Neural crest cell (in vitro differentiated cells): ENCODE measurements at regions not wholly inside any gene's neighbourhood (a gene's known extent, or its start where the extent isn't known, plus 50 kb on each side); places are given as distances from the start of the nearest gene placed in this dataset.

ENCODE experiments used
- DNase-seq: peaks from one replicate; pipeline ENCODE4 v3.0.0; 2021; ENCODE audit warnings: low read depth, mixed read lengths, low spot score
- H3K27ac Mint-ChIP-seq: one replicate; pipeline ENCODE4 v1.8.0; 2021; ENCODE audit warnings: mild to moderate bottlenecking, mixed read lengths; ENCODE audit not compliant: unreplicated experiment
- H3K27me3 Mint-ChIP-seq: 2 replicates; pipeline ENCODE4 v1.8.0; 2021; ENCODE audit warnings: low read depth, mild to moderate bottlenecking, mixed read lengths
- H3K36me3 Mint-ChIP-seq: 2 replicates; pipeline ENCODE4 v1.8.0; 2021; ENCODE audit warnings: low read depth, mild to moderate bottlenecking, mixed read lengths
- H3K4me1 Mint-ChIP-seq: 2 replicates; pipeline ENCODE4 v1.8.0; 2021; ENCODE audit warnings: mixed read lengths
- H3K4me3 Mint-ChIP-seq: one replicate; pipeline ENCODE4 v1.8.0; 2021; ENCODE audit warnings: mild to moderate bottlenecking, mixed read lengths
- H3K9me3 Mint-ChIP-seq: 2 replicates; pipeline ENCODE4 v1.8.0; 2021; ENCODE audit warnings: mixed read lengths
- CTCF ChIP-seq: fragments of 200-600 bp; sonication (generic); conservative IDR thresholded peaks from 2 replicates; pipeline ENCODE4 v1.5.0; 2021; ENCODE audit warnings: antibody characterized with exemption, mild to moderate bottlenecking

GRCh38 chr1:90613371-90613770 lies 103.7 kb downstream of the BARHL2 start:
- Mint-ChIP-seq H3K27ac (no peak overlapping the region), H3K4me3 (no peak overlapping the region), H3K9me3 (no peaks in the 10 kb centered on the region), H3K4me1 (no peaks in the 10 kb centered on the region), H3K27me3 (no peaks in the 10 kb centered on the region), H3K36me3 (no peaks in the 10 kb centered on the region)
- TF ChIP-seq CTCF: no peak
- DNase-seq: no peak

- Mint-ChIP-seq H3K36me3 (no peaks in the 10 kb centered on the region), H3K4me1 (no peaks in the 10 kb centered on the region), H3K4me3 (no peak overlapping the region)
These were observed 105.1 kb downstream of the BARHL2 start for GRCh38 chr1:90612033-90612432.

GRCh38 chr1:90607736-90608135 lies 109.4 kb downstream of the BARHL2 start:
- Mint-ChIP-seq H3K36me3 (no peaks in the 10 kb centered on the region), H3K27ac (no peak overlapping the region), H3K4me3 (no peak overlapping the region), H3K27me3 (peaks cover 2% of the 10 kb centered on the region), H3K9me3 (peaks cover 2% of the 10 kb centered on the region), H3K4me1 (no peaks in the 10 kb centered on the region)
- no peak for TF ChIP-seq CTCF
- DNase-seq: no peak

More at GRCh38 chr1:90612033-90612432, 105.1 kb downstream of the BARHL2 start:
- Mint-ChIP-seq H3K27me3 (peaks cover 2% of the 10 kb centered on the region), H3K27ac (no peak overlapping the region), H3K9me3 (peaks cover 2% of the 10 kb centered on the region)
- DNase-seq: no peak
- TF ChIP-seq CTCF: no peak

DNA sequence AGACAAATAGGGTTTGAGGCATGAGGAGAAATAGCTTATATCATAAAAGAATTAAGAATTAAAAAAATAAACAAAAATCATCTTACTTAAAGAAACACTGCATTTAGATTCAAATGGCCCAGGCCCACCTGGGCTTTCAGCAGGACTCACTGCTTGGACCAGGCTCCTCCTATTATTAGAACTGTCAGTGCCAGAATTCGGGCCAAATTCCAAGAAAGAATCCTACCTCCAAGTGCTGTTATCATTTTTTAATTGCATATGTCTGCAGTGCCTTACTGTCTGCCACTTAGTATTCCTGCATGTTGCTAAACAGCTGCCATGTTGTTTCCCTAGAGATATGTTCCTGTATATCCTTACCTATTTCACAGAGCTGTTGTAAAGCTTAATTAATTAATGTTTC lies 112.0 kb downstream of the BARHL2 start:
- peaks cover 2% of the 10 kb centered on the region for H3K9me3 Mint-ChIP-seq
- no peaks in the 10 kb centered on the region for H3K36me3 Mint-ChIP-seq
- TF ChIP-seq CTCF: no peak
- no peak overlapping the region for H3K4me3 Mint-ChIP-seq
- DNase-seq: no peak
- peaks cover 2% of the 10 kb centered on the region for H3K27me3 Mint-ChIP-seq
- no peak overlapping the region for H3K27ac Mint-ChIP-seq
- no peaks in the 10 kb centered on the region for H3K4me1 Mint-ChIP-seq

GRCh38 chr1:90593312-90593711 lies 123.8 kb downstream of the BARHL2 start:
- H3K9me3 Mint-ChIP-seq: peaks cover 19% of the 10 kb centered on the region
- peaks cover 13% of the 10 kb centered on the region for H3K36me3 Mint-ChIP-seq
- H3K27me3 Mint-ChIP-seq: peaks cover 8% of the 10 kb centered on the region
- no peak overlapping the region for H3K27ac Mint-ChIP-seq
- H3K4me1 Mint-ChIP-seq: no peaks in the 10 kb centered on the region
- no peak for DNase-seq
- TF ChIP-seq CTCF: no peak
- no peak overlapping the region for H3K4me3 Mint-ChIP-seq

- DNase-seq: no peak
- Mint-ChIP-seq H3K36me3 (peaks cover 9% of the 10 kb centered on the region), H3K9me3 (peaks cover 20% of the 10 kb centered on the region), H3K4me3 (no peak overlapping the region), H3K4me1 (no peaks in the 10 kb centered on the region), H3K27me3 (peaks cover 8% of the 10 kb centered on the region), H3K27ac (no peak overlapping the region)
- no peak for TF ChIP-seq CTCF
These were observed 125.1 kb downstream of the BARHL2 start for GRCh38 chr1:90591970-90592356.
